ENCODE measurements at regions not wholly inside any gene's neighbourhood (a gene's known extent, or its start where the extent isn't known, plus 50 kb on each side); places are given as distances from the start of the nearest gene placed in this dataset.
A peak's percentile ranks its signal among the peaks of the same experiment; 100 is the strongest.
"Not testable (repeated sequence)": the region's sequence is repeated elsewhere in the genome, so short reads cannot be mapped to it uniquely, and the experiment has no call there.

DNA sequence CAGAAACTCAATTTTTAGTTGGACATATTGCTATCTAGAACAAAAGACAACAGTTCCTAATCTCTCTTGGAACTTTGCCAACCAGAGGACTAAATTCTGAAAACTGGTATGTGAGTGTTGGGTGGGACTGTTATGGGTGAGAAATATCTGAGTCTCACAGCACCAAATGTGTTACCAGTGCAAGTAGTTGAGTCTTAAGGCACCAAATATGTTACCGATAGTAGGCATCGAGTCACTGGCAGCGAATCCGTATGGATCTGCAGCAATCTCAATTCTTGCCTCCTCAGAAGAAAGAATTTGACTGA, 575.2 kb downstream of the DACH1 start:
- peak; percentile 23 for DNase-seq

- peak; percentile 89 for DNase-seq
Observed at GRCh38 chr13:71290963-71291841, 575.8 kb downstream of the DACH1 start.

DNA sequence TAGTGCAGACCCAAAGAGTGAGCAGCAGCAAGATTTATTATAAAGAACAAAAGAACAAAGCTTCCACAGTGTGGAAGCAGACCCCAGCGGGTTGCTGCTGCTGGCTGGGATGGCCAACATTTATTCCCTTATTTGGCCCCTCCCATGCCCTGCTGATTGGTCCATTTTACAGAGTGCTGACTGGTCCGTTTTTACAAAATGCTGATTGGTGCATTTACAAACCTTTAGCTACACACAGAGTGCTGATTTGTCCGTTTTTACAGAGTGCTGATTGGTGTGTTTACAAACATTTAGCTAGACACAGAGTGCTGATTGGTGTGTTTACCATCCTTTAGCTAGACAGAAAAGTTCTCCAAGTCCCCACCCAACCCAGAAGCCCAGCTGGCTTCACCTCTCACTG, 577.0 kb downstream of the DACH1 start:
- not testable (repeated sequence) for DNase-seq

GRCh38 chr13:71285700-71286099, 581.3 kb downstream of the DACH1 start:
- DNase-seq = peak; percentile 17

DNA sequence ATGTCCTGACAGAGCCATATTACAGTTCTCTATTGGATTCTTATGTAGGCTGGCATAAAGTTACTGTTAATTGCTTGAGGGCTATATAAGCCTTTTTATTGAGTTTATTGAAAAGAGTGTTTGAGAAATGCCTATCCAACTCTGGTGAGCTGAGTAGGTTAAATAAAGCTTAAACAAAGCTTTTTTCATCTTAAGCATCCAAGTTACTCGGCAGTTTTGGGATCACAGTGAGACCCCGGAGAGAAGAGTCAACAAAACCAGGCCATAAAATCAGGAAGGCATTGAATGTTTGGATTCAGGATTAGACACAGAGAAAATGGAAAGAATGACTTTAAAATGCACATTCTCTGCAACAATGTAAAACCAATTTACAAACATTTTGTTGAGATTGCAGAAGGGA, 588.5 kb downstream of the DACH1 start:
- no peak for DNase-seq

- DNase-seq = no peak
Observed at GRCh38 chr13:71274923-71275608, 591.9 kb downstream of the DACH1 start.

- DNase-seq = no peak
Observed at GRCh38 chr13:71261256-71261655, 605.7 kb downstream of the DACH1 start.

GRCh38 chr13:71260246-71260645, 606.8 kb downstream of the DACH1 start:
- no peak for DNase-seq

- no peak for DNase-seq
Observed at GRCh38 chr13:71255633-71256032, 611.4 kb downstream of the DACH1 start.

DNA sequence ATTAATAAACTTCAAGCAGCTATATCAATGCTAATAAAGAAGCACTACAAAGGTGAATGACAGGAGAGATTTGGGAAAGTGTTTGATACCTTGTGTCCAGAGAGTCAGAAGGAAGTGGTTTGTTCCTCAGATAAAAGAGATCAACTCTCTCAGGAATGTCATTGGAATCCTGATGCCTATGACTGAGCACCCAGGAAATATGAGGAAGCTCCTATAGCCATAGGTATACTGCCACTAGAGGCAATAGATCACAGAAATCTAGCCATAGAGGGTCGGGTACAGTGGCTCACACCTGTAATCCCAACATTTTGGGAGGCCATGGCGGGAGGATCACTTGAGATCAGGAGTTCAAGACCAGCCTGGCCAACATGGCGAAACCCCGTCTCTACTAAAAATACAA, 612.6 kb downstream of the DACH1 start:
- no peak for DNase-seq

GRCh38 chr13:71252184-71252704, 614.8 kb downstream of the DACH1 start:
- DNase-seq = no peak

GRCh38 chr13:71251292-71251951, 615.6 kb downstream of the DACH1 start:
- DNase-seq = no peak

- no peak for DNase-seq
Observed at GRCh38 chr13:71249011-71249410, 618.0 kb downstream of the DACH1 start.

GRCh38 chr13:71244161-71244560, 622.8 kb downstream of the DACH1 start:
- DNase-seq = no peak

DNA sequence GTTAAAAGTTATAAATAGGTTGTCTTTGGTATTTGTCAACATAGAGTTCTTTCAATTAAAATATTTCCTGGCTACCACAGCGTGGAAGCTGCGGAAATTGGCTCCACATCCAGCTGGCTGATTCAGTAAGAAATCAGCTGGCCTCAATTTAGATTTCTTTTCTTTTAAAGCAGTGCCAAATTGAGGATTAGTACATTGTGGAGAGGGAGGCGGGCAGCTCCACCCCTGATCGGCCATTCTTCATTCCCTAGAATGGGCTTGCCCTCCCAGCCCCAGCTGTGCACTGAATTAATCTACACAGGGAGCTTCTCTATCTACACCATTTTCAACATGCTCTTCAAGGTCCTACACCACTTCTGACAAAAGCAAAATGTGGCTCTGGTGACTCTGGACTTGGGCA, 624.8 kb downstream of the DACH1 start:
- no peak for DNase-seq

DNA sequence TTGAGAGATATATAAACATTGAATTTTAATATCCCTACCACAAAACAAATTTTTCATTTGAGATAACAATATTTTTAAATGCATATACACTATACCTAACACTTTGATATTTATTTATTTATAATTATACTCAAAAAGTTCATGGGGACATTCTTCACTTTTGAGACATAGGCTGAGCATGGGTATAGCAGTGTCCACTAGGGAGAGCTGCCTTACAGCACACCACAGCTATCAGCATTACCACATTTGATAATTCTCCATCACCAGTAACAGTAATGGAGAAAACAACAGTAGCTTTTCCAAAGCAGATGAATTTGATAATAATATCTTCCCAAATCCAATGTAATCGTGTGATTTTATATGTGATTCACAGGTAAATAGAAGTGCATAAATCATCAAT, 626.1 kb downstream of the DACH1 start:
- DNase-seq = no peak

DNA sequence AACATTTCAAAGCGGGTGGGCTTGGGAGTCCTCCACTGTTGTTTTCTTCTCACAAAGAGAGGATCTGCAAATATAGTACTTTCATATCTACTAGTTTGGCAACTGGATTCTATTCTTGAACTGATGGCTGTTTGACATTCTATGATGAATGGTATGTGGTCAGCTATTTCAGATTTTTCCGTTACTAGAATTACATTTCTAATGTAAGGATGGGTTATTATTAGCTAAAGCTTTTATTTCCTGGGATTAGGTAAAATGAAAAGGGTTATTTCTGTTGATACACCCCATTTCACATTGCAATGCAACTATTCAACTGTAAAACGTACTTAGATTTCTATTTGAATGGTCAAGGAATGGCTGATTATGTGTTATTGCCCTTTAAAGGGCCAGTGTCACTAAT, 629.7 kb downstream of the DACH1 start:
- DNase-seq = no peak

- no peak for DNase-seq
Observed at GRCh38 chr13:71219698-71220415, 647.1 kb downstream of the DACH1 start.

- DNase-seq = no peak
Observed at GRCh38 chr13:71218960-71219359, 648.0 kb downstream of the DACH1 start.

- DNase-seq = no peak
Observed at GRCh38 chr13:71217827-71218226, 649.2 kb downstream of the DACH1 start.

DNA sequence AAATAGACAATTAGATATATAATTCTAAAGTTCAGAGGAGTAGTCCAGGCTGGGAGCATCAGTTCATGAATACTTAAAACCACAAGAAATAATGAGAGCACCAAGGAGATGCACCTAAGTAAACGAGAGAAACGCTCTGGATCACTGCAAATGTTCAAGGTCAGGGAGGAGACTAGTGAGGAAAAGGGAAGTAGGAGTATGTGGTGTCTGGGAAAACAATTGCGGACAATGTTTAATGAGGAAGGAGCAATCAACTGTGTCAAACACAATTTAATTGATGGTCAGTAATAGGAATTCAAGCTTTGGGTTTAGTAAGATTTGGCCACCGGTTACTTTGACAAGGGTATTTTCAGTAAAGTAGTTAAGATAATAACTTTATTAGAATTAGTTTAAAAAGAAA, 652.2 kb downstream of the DACH1 start:
- no peak for DNase-seq

DNA sequence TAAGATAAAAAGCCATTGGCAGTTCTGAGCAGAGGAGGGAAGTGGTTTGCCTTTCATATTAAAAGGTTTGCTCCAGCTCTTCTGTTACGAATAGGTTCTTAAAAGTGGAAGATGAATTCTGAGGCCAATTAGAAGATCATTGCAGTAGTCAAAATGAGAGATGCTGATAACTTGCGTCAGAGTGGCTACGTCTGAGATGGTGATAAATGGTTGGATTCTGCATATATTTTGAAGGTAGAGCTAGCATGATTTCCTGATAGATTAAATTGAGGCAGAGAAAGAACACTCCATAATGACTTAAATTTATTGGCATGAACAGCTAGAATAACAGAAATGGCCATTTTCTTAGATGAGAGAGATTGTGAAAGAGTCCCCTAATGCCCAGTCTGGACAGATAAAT, 652.6 kb downstream of the DACH1 start:
- no peak for DNase-seq

DNA sequence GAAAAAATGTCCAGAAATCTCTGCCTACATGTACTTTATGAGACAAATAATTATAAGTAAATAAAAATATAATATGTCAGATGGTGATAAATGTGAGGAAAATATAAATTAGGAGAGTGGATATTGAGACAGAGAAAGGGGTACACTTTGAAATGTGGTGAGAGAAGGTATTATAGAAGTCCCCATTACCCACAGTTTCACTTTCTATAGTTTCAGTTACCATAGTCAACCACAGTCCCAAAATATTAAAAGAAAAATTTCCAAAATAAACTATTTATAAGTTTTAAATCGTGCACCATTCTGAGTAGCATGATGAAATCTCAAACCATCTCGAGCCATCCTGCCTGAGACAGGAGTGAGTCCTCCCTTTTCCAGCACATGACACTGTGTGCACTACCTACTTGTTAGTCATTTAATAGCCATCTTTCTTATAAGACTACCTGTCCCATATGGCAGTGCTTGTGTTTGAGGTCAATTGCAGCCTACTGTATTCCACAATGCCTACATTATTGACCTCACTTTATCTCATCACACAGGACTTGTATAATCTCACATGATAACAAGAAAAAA, 653.7 kb downstream of the DACH1 start:
- no peak for DNase-seq
